ENCODE measurements at regions not wholly inside any gene's neighbourhood (a gene's known extent, or its start where the extent isn't known, plus 50 kb on each side); places are given as distances from the start of the nearest gene placed in this dataset.

GRCh38 chr3:71924721-71925120 lies 139.8 kb upstream of the PROK2 start:
- H3K4me1 Mint-ChIP-seq = peaks cover 3% of the 10 kb centered on the region
- peaks cover 33 to 68% (median 36%) of the 10 kb centered on the region in 3 donors for H3K27me3 Mint-ChIP-seq (ENCODE audit: low read depth in 3 of 3)
- Histone ChIP-seq H3K4me1 (ENCODE audit: control insufficient read depth in 1 of 2, insufficient read depth in 2 of 2, low read length in 2 of 2) (no peaks in the 10 kb centered on the region), H3K27me3 (ENCODE audit: control insufficient read depth in 2 of 2, insufficient read depth in 2 of 2, low read length in 2 of 2) (peaks cover 38 to 55% of the 10 kb centered on the region in 2 donors), H3K79me2 (ENCODE audit: insufficient read depth, low read length) (no peaks in the 10 kb centered on the region), H4K20me1 (ENCODE audit: insufficient read depth, low read length) (no peaks in the 10 kb centered on the region), H3K9ac (ENCODE audit: insufficient read depth, low read length, poor library complexity, severe bottlenecking) (no peak overlapping the region), H2AFZ (ENCODE audit: insufficient read depth, low read depth, low read length, poor library complexity, severe bottlenecking) (no peak overlapping the region), H3K36me3 (replicated peaks in 1 of 2; ENCODE audit: control insufficient read depth in 1 of 2, insufficient read depth in 2 of 2, low read length in 2 of 2) (no peaks in the 10 kb centered on the region), H3K9me3 (replicated peaks in 1 of 2; ENCODE audit: control insufficient read depth in 1 of 2, insufficient read depth in 1 of 2, low read length in 2 of 2) (no peaks in the 10 kb centered on the region), H3K4me2 (replicated peaks; ENCODE audit: extremely low read depth, low read length, poor library complexity, severe bottlenecking) (no peak overlapping the region), H3K27ac (ENCODE audit: low read depth in 1 of 2, low read length in 2 of 2) (no peak overlapping the region), H3K4me3 (replicated peaks in 1 of 3; ENCODE audit: low read depth in 2 of 3, low read length in 3 of 3) (no peak overlapping the region)
- H3K27ac Mint-ChIP-seq = no peak overlapping the region
- peaks cover 0 to 1% of the 10 kb centered on the region in 2 donors for H3K36me3 Mint-ChIP-seq
- no peak for DNase-seq
- no peak for TF ChIP-seq CTCF (IDR thresholded peaks at IDR 0.05)
- peak overlapping the region in 1 of 2 donors; percentile 49 for H3K4me3 Mint-ChIP-seq
- WGBS (ENCODE audit: insufficient coverage) = no CpG with 5 or more reads among the region's 2 CpGs
- H3K9me3 Mint-ChIP-seq = peaks cover 0 to 3% (median 0%) of the 10 kb centered on the region in 7 donors
- intact Hi-C loops (cut with micrococcal nuclease) = no loop called here

- WGBS (ENCODE audit: insufficient coverage) = no CpG with 5 or more reads among the region's 1 CpG
Measured at GRCh38 chr3:71921036-71921435, 136.1 kb upstream of the PROK2 start.

More at GRCh38 chr3:71921036-71921435, 136.1 kb upstream of the PROK2 start:
- Histone ChIP-seq H3K36me3 (replicated peaks in 1 of 2; ENCODE audit: control insufficient read depth in 1 of 2, insufficient read depth in 2 of 2, low read length in 2 of 2) (no peaks in the 10 kb centered on the region), H3K27ac (ENCODE audit: low read depth in 1 of 2, low read length in 2 of 2) (no peak overlapping the region), H3K9ac (ENCODE audit: insufficient read depth, low read length, poor library complexity, severe bottlenecking) (no peak overlapping the region), H2AFZ (ENCODE audit: insufficient read depth, low read depth, low read length, poor library complexity, severe bottlenecking) (no peak overlapping the region), H3K9me3 (replicated peaks in 1 of 2; ENCODE audit: control insufficient read depth in 1 of 2, insufficient read depth in 1 of 2, low read length in 2 of 2) (no peaks in the 10 kb centered on the region), H3K4me3 (replicated peaks in 1 of 3; ENCODE audit: low read depth in 2 of 3, low read length in 3 of 3) (no peak overlapping the region), H3K79me2 (ENCODE audit: insufficient read depth, low read length) (no peaks in the 10 kb centered on the region), H3K27me3 (ENCODE audit: control insufficient read depth in 2 of 2, insufficient read depth in 2 of 2, low read length in 2 of 2) (peaks cover 53 to 72% of the 10 kb centered on the region in 2 donors), H4K20me1 (ENCODE audit: insufficient read depth, low read length) (no peaks in the 10 kb centered on the region), H3K4me2 (replicated peaks; ENCODE audit: extremely low read depth, low read length, poor library complexity, severe bottlenecking) (no peak overlapping the region), H3K4me1 (ENCODE audit: control insufficient read depth in 1 of 2, insufficient read depth in 2 of 2, low read length in 2 of 2) (peaks cover 7 to 15% of the 10 kb centered on the region in 2 donors)
- DNase-seq = no peak
- intact Hi-C loops (cut with micrococcal nuclease) = no loop called here
- peaks cover 0 to 6% (median 5%) of the 10 kb centered on the region in 7 donors for H3K9me3 Mint-ChIP-seq
- H3K36me3 Mint-ChIP-seq = peaks cover 0 to 5% of the 10 kb centered on the region in 2 donors
- H3K4me3 Mint-ChIP-seq = peak overlapping the region in 1 of 2 donors; percentile 65
- H3K27me3 Mint-ChIP-seq (ENCODE audit: low read depth in 3 of 3) = peaks cover 57 to 88% (median 59%) of the 10 kb centered on the region in 3 donors
- no peak for TF ChIP-seq CTCF (IDR thresholded peaks at IDR 0.05)
- H3K27ac Mint-ChIP-seq = peak overlapping the region in 1 of 7 donors; percentile 4
- H3K4me1 Mint-ChIP-seq = peaks cover 17% of the 10 kb centered on the region
